Coronary artery (tissue), 2 donors: ENCODE measurements at regions not wholly inside any gene's neighbourhood (a gene's known extent, or its start where the extent isn't known, plus 50 kb on each side); places are given as distances from the start of the nearest gene placed in this dataset.

Source experiments
- DNase-seq: peaks from one replicate; pipeline ENCODE4 v3.0.0-alpha.2; 2017; ENCODE audit warnings: low spot score
- H3K27ac ChIP-seq, 2 donors: fragments of 200-600 bp; sonication (generic); one replicate each; pipeline ENCODE4 v1.5.1; 2016 to 2019
- H3K4me3 ChIP-seq: fragments of 200-600 bp; sonication (generic); 2 replicates; pipeline ENCODE4 v1.5.1; 2016; ENCODE audit warnings: mild to moderate bottlenecking, moderate library complexity
- CTCF ChIP-seq: fragments of 200-600 bp; sonication (generic); IDR thresholded peaks from one replicate; pipeline ENCODE4 v1.5.1; 2019; ENCODE audit warnings: antibody characterized with exemption

DNA sequence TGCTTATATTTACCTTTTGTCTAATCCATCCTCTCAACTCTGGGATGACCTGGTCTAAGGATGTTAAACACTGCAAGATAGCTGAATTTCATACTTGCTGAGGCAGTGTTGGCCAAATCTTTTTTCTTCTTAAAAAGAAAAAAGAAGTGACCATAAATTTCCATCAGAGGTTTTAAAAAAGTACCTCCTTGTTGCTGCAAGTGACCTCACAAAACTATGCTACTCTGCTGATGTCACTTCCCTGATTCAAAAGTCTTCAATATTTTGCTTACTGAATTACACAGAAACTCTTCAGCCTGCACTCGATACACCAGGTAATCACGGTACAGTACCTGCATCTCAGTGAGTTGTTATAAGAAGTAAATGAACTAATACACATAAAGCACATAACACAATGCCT lies 107.2 kb upstream of the PRDM1 start:
- no peak for TF ChIP-seq CTCF
- no peak for DNase-seq
- no peak overlapping the region for H3K27ac ChIP-seq
- H3K4me3 ChIP-seq = no peak overlapping the region

DNA sequence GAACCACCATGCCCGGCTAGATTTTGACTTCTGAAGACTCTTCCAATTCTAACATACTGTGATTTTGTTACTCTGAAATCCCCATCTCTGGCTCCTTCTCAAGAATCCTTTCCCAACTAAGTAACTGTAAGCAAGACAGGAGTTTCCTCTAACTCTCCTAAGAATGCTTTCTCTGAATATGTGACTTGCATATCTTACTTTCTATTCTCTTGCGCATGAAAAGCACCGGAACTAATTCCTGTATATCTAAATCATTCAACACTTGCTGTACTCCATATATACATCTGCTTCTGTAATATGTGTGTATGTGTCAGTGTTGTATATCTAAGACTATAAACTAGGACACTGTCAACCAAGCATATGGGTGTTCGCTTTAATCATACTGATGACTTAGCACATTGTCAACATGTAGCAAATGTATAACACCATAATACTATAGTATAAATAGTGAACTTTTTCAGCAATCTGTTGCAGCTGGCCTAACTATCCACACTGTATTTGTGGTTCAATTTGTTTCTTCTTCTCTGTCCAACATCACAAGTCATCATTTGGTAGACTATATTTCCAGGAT lies 108.1 kb upstream of the PRDM1 start:
- TF ChIP-seq CTCF = no peak
- H3K4me3 ChIP-seq = no peak overlapping the region
- no peak overlapping the region for H3K27ac ChIP-seq
- DNase-seq = no peak

- no peak for TF ChIP-seq CTCF
- no peak for DNase-seq
- H3K4me3 ChIP-seq = no peak overlapping the region
- H3K27ac ChIP-seq = no peak overlapping the region
These were observed 111.2 kb upstream of the PRDM1 start for GRCh38 chr6:105974986-105975385.

- no peak overlapping the region for H3K27ac ChIP-seq
- TF ChIP-seq CTCF = no peak
- no peak for DNase-seq
- no peak overlapping the region for H3K4me3 ChIP-seq
These were observed 113.7 kb upstream of the PRDM1 start for GRCh38 chr6:105972440-105972839.

DNA sequence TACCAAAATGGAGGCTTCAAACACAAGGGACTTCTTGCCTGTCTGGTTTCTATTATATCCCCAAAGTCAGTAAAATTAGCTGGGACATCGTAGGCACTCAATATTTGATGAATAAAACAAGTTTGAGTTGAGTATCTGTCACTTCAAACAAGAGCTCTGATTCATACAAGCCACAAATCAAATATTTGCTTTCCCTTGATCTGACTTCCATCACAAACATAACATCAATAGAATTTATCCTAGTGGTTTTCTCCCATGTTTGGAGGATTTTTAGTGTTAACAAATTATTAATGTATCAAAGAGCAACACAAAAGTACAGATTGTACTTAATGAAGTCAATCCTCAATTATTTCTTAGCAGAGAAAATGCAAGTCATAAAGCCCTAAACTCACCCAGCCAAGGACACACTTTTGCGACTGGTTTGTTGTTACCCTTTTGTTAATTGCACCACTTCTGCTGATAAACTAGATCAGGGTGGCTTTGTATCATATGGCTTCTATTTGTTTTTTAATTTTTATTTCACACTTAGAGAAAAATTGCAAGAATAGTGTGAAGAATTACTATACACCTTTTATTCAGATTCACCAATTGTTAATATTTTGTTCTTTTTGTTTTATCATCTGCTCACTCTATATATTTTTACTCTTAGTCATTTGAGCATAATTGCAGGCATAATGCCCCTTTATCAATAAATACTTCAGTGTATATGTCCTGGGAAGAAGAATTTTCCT lies 117.4 kb upstream of the PRDM1 start:
- TF ChIP-seq CTCF = no peak
- H3K4me3 ChIP-seq = no peak overlapping the region
- no peak overlapping the region for H3K27ac ChIP-seq
- no peak for DNase-seq

DNA sequence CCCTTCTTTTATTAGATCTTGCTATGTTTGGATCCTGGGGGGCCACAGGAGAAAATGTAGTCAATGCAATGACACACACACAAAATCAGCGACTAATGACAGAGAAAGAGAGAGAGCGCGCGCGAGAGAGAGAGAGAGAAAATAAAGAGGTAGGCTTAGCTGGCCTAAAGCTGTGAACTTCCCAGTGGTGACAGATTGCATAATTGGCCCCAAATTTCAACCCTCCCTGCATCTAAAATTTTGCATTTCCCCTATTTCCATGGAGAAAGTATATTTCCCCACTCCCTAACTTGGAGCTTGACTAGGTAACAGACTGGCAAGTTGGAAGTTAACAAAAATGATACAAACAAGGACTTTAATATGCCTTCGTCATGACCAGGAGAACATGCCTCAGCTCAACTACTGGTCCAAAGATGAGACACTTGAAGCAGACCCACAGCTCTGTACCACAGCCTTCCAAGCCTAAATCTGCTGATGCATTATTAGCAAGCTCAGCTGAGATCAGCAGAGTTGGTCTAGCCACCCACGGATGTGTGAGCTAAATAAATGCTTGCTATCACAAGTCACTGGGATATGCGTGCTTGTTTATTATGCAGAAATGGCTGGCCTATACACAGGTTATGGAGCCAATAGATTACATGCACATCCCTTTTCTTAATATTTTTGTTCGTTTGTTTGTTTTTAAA lies 118.1 kb upstream of the PRDM1 start:
- DNase-seq = no peak
- TF ChIP-seq CTCF = no peak
- Histone ChIP-seq H3K27ac (no peak overlapping the region), H3K4me3 (no peak overlapping the region)

DNA sequence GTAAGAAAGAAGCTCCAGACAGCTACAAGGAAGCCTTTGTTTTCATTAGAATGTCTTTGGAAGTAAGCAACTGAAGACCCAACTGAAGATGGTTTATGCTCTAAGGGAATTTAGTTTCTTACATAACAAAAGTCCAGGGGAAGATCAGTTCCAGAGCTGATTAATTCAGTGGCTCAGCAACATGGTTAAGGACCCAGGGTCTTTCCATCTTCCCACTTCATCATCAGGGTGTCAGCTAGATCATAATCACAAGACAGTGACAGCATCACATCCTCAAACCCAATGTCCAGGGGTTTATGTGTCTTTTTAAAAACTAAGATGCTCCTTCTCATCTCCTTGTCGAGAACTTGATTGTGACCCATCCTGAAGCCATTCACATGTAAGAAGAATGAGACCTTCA lies 119.7 kb upstream of the PRDM1 start:
- no peak overlapping the region for H3K4me3 ChIP-seq
- TF ChIP-seq CTCF = no peak
- no peak overlapping the region for H3K27ac ChIP-seq
- DNase-seq = no peak
